GM19324 (cell line): ENCODE measurements at regions not wholly inside any gene's neighbourhood (a gene's known extent, or its start where the extent isn't known, plus 50 kb on each side); places are given as distances from the start of the nearest gene placed in this dataset.

Source experiments
- ATAC-seq: cut with Tn5 transposase; IDR thresholded peaks from one replicate; pipeline ENCODE4 v1.9.1; 2021; ENCODE audit warnings: mild to moderate bottlenecking, moderate library complexity; ENCODE audit not compliant: unreplicated experiment, low FRiP score

DNA sequence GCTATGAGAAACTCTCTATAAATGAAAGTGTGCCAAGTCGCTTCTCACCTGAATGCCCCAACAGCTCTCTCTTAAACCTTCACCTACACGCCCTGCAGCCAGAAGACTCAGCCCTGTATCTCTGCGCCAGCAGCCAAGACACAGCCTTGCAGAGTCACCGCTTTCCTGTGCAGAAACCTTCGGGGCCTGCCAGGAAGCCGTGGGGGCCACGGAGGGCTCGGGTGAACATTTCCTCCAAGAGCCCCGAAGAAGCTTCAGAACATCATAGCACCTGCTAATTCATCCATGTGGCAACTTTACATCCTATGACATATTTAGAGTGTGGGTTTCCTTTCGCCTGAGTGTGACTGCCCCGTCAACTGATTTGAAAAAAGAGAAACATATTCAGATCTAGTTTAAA is 55.7 kb upstream of the PRSS58 start:
- ATAC-seq, result no peak

DNA sequence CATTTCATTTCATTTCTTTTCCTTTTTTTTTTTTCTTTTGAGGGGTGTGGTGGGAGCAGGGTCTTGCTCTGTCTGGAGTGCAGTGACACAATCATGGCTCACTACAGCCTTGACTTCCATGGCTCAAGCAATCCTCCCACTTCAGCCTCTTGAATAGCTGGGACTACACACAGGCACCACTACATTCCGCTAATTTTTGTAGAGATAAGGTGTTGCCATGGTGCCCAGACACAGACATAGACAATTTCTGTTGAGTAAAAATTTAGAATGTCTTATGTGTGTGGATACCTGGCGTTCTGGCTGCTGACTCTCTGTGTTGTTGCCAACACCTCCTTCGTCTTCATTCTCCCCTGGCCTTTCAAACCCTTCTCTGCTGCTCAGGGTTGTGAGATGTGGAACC is 54.0 kb upstream of the PRSS58 start:
- ATAC-seq, result no peak

DNA sequence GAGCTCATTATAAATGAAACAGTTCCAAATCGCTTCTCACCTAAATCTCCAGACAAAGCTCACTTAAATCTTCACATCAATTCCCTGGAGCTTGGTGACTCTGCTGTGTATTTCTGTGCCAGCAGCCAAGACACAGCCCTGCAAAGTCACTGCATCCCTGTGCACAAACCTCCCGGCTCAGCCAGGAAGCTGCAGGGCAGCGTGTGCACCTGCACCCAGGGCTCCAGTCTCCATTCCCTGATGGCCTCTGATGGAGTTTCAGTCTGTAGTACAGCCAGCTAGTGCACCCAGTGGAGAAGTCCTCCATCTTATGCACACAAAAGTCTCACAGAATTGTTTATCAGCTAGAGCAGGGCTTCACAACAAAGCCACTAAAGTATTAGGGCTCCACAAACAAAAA is 51.1 kb upstream of the PRSS58 start:
- ATAC-seq, result no peak

DNA sequence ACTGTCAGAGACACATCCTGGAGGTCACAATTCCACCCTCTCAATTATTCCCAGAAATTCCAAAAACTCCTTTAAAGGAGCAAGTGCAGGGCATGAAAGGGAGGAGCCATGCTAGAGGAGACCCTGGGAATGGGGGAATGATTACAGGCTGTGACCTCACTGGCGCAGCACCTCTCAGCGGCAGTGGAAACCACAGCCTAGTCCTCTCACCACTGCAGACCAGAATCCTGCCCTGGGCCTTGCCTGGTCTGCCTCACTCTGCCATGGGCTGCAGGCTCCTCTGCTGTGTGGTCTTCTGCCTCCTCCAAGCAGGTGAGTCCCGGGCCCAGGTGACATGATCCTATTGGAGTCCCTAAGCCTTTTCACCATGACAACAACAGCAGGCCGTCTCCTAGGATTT is 50.5 kb upstream of the PRSS58 start:
- ATAC-seq, result no peak
